ENCODE measurements at regions not wholly inside any gene's neighbourhood (a gene's known extent, or its start where the extent isn't known, plus 50 kb on each side); places are given as distances from the start of the nearest gene placed in this dataset.

DNA sequence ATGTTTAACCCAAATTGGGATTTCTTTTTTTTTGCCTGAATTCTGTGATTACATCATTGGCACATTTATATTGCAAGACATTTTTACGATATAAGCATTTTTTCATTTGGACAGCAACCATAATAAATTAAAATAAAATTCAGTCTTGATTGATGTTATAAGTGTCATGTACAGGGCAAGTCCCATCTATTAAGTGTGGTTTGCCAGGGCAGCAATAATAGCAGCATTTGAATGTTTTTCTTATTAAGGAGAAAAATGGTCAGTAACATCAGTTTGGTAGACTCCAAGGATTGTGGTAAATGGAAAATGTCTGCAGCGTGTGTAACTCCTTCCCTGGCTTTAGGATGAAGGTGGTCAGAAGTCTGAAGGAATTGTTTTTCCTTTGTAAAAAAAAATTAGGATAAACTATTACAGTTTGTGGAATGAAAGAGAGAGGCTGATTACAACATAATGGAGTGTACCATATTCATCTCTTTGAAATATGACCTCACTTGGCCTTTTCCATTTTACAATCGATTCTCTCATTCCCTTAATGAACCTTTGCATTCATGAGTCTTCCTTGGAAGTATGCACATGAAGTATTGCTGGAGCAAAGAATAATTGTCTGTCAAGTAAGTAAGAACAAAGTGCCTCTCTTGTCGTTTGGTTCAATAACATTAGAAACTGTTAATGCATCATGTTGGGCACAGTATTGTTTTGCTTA is 405.4 kb upstream of the THRB start:
- no peak for DNase-seq (ENCODE audit: extremely low read depth, low read depth)

DNA sequence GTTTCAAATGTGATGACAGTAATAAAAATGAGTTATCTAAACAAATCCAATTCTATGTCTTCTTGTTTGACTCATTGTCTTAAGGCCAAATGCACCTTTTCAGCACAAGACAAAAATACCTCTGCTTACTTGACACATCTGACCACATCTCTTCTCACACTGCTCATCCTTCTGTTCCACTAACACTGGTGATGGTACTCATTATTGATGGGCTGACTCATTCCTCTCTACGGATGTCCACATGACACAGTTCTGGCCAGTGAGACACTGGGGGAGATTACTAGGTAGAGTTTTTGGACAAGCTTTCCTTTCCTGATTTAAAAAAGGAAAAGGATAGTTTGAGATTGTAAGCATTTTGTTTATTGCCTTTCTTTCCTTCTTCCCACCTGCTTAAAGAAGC is 410.6 kb upstream of the THRB start:
- no peak for DNase-seq (ENCODE audit: extremely low read depth, low read depth)

- no peak for DNase-seq (ENCODE audit: extremely low read depth, low read depth)
Observed at GRCh38 chr3:24907106-24907505, 412.5 kb upstream of the THRB start.

- DNase-seq (ENCODE audit: extremely low read depth, low read depth): no peak
Observed at GRCh38 chr3:24911076-24911475, 416.4 kb upstream of the THRB start.

DNA sequence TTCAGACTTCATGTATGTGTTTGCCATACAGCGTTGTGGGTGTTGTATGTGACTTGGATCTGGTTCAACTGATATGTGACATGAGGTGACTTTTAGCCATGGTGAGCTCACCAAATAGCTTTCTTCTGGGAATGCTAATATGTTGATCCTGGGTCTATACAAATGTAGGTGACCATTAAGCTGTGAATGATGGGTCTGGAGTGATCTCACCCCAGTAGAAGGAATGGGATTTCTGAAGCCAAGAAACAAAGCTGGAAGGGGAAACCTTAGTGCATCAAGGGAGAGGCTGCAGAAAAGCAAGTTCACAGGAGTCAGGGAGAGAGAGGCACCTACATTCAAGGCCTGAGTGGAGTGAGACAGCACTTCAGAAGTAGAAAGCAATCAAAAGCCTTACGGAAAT is 421.0 kb upstream of the THRB start:
- DNase-seq (ENCODE audit: extremely low read depth, low read depth): no peak

GRCh38 chr3:24917908-24918307 is 423.3 kb upstream of the THRB start:
- no peak for DNase-seq (ENCODE audit: extremely low read depth, low read depth)

DNA sequence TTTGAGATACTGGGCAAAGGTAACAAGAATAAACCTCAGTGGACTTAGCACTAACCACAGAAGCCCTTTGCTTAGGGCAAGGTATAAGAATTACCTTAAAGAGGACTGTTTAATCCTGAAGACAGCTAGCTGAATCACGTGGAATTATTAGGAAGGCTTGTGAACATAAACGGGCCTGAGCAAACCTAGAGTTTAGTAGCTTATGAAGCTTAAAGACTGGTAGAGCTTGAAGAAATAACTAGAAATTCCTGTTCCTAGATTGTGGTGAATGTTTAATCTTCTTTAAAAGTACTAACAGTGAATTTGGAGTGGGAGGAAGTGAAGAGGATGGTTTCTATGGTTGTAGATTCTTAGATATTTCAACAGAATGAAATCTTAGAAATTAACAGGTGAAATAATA is 428.9 kb upstream of the THRB start:
- DNase-seq (ENCODE audit: extremely low read depth, low read depth): no peak

DNA sequence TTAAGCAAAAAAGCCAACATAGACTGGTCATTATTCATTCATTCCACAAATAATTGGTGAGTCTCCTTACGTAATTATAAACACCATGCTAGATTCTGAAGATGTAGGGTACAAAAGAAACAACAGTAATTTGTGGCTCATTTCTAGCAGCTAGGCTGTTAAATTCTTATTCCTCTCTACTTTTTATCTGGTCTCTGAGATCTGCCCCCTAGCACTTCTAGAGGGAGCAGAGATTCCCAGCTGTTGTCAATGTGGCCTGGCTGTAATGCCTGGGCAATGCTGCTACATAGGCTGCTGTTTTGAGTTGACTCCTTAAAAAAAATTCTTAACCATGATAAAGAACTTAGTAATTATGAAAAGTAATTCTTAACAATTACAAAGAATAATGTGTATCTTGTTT is 434.9 kb upstream of the THRB start:
- no peak for DNase-seq (ENCODE audit: extremely low read depth, low read depth)

- DNase-seq (ENCODE audit: extremely low read depth, low read depth): no peak
Observed at GRCh38 chr3:24933401-24933800, 438.8 kb upstream of the THRB start.

DNA sequence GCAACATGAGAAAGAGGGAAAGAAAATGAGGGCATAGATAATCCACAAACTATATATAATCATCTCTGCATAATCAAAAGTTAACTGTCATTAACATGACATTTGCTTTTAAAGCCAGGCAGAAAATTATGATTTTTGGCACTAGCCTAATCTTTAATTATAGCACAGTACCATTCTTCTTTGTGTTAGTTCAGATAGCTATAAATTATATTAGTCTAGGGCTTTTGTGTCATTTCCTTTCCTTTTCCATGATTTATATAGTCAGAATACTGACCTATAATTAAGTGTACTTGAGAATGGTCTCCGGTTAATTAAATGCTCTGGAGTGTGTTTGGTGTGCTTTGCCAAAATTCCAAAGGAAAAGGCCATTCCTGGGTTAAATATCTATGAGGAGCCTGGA is 441.9 kb upstream of the THRB start:
- no peak for DNase-seq (ENCODE audit: extremely low read depth, low read depth)

GRCh38 chr3:24937228-24937627 is 442.6 kb upstream of the THRB start:
- DNase-seq (ENCODE audit: extremely low read depth, low read depth): no peak

DNA sequence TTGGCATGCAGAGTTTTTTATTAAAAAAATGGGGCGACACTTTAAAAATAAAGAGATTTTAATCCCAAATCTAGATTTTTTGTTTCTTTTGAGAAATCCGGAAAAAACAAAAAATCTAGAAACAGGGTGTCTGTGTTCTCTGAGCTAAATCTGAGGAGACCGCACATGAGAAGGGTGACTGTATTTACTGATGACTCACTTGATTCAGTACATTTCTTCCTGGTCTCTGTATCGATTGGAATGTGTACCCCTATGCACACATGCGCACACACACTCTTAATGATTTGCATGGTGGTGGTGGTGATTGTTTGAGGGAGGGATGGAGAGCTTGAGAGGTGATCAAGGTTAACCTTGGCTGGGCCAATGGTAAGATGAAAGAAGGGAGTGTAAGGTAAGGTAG is 443.1 kb upstream of the THRB start:
- DNase-seq (ENCODE audit: extremely low read depth, low read depth): no peak

GRCh38 chr3:24943961-24944360 is 449.3 kb upstream of the THRB start:
- DNase-seq (ENCODE audit: extremely low read depth, low read depth): no peak

DNA sequence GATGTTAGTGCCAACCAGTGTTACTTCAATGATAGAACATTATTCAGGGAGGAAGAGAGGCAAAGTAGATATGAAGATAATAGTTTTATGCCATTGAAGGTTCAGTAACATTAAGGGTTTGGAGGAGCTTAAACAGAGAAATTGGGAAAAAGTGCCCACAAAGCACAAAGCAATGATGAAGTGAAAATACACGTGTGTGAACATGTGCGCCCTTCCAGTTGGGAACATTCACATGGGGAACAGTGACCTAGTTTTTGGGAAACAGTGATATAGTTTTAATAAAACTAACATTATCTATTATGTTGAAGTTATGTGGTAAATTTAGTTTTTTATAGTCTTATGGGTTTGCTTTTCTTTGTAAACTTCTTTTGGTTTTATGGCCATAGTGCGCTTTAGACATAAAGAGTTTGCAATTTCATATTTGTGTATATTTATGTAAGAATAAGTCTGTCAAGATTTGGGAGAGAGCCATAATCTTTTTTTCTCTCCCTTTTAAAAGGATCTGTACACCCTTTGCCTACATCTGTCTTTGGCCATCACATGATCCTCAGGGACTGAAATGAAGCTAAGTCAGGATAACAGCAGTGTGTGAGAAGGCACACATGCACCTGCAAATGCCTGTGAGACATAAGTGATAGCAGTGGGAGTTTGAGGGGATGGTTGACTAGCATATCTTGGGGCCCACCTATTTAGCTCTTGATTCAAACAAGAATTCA is 450.3 kb upstream of the THRB start:
- DNase-seq (ENCODE audit: extremely low read depth, low read depth): no peak

DNA sequence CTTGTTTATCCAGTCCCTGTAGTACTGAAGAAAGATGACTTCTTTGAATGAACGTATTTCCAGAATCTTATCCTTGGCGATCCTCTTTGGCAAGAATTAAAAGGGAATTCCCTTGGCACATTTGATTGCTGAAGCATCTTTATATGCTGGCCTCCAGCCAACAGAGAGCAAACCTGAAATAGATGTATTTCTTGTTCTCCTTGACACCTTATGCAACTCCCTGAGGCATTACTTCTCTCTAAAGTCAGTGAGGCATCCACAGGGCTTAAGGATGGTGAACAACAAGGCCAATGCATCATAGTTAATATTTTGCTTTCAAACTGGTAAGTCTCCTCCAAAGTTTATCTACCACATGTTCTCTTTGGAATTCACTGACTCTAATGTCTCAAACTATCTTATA is 450.9 kb upstream of the THRB start:
- DNase-seq (ENCODE audit: extremely low read depth, low read depth): no peak

GRCh38 chr3:24947103-24947502 is 452.5 kb upstream of the THRB start:
- DNase-seq (ENCODE audit: extremely low read depth, low read depth): no peak

GRCh38 chr3:24951180-24951579 is 456.5 kb upstream of the THRB start:
- DNase-seq (ENCODE audit: extremely low read depth, low read depth): no peak

DNA sequence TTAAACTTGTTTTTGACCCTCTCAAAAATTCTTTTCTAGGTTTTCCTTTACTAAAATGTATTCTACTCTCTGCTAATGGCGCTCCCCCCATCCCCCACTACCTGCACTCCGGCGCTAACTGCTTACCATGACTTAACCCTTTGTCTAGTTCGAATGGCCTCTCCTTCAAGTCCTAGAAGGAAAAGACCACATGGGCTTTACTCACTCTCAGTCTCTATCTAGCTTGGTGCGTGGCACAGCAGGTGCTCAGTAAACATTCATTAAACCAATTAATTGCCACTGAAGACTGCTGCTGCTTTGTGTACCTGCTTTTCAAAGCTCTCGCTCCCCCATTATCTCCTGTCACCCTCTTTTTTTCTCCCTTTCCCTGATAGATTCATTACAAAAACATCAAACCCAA is 457.7 kb upstream of the THRB start:
- DNase-seq (ENCODE audit: extremely low read depth, low read depth): no peak

DNA sequence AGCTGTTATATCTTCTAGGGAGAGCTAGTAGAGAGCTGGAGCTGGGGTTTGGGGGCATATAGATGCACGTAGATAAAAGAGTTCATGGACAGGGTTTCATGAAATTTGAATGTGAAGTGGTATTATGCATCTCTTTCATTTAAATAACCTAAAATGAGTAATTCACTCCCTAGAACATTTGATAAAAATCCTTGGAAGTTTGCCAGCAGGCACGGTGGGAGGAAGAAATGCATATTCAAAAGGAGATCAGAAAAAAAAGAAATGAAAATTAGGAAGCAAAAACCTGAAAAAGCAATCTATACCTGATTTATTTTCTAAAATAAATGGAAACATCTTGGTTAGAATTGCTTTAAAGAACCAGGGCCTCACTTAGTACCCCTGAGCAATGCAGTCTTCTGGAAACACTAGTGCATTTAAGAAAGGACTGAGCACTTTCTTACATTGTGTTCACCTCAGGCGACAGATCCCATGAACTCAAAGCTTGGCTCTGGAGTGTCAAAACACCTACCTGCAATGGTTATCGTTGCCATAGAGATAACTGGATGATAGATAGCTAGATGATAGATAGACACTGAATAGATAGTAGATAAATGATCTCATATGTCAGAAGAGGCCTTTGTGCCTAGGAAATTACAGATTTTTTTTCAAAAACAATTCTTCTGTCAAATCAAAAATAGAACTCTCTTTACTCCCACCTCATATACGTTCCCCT is 458.6 kb upstream of the THRB start:
- DNase-seq (ENCODE audit: extremely low read depth, low read depth): no peak

GRCh38 chr3:24956613-24957012 is 462.0 kb upstream of the THRB start:
- DNase-seq (ENCODE audit: extremely low read depth, low read depth): no peak

DNA sequence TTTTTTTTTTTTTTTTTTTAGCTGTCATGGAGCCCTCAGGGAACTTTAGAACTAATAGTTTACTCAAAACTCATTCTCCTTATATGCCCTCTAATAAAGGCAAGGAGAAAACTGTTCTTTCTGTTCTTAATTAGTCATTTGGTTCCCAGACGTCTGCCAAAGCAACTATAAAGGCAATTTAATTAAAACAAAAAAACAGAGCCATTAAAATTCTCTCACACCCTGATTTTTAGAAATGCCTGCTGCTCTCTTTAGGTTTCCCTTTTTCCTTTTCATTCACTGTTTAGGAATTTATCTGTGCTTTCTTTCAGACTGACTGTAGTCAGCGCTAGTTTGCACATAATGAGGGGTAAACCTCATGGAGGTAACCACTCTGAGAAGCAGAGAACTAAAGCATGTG is 463.6 kb upstream of the THRB start:
- DNase-seq (ENCODE audit: extremely low read depth, low read depth): no peak

DNA sequence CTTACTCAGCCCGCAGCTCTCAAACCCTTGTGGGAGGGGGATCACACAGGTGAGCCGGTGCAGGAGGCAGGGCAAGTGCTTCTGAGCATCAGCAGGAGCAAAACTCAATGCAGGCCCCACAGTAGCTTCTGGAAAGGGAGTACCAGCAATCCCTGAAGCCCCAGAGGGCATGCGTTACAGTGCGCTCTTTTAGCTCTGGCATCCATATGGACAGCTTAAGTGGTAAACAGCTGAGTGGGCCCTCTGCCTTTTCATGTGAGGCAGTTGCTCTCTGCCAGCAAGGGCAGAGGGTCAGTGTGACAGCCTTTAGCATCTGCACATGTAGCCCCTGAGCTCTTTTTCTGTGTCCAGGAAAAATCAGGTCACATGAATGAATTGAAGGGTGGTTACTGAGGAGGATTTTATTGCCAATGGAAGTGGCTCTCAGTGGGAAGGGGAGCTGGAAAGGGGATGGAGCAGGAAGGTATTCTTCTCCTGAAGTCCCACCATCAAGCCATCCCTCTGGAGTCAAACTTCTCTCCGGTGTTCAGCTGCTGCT is 464.3 kb upstream of the THRB start:
- DNase-seq (ENCODE audit: extremely low read depth, low read depth): no peak

All from NCI-H460 (cell line).